LNCAP (cell line): ENCODE measurements at regions not wholly inside any gene's neighbourhood (a gene's known extent, or its start where the extent isn't known, plus 50 kb on each side); places are given as distances from the start of the nearest gene placed in this dataset.

Experiments
- CTCF ChIP-seq: fragments of 450-650 bp; IDR thresholded peaks from 2 replicates; pipeline ENCODE4 v1.5.1; 2017; ENCODE audit warnings: mild to moderate bottlenecking

GRCh38 chr5:26791021-26791420, 247.4 kb downstream of the CDH9 start:
- no peak for TF ChIP-seq CTCF

- TF ChIP-seq CTCF: no peak
Measured at GRCh38 chr5:26763215-26763614, 275.2 kb downstream of the CDH9 start.

- TF ChIP-seq CTCF: no peak
Measured at GRCh38 chr5:26761446-26761845, 276.9 kb downstream of the CDH9 start.

GRCh38 chr5:26761045-26761444, 277.3 kb downstream of the CDH9 start:
- TF ChIP-seq CTCF: no peak

GRCh38 chr5:26757941-26758340, 280.4 kb downstream of the CDH9 start:
- TF ChIP-seq CTCF: no peak

- TF ChIP-seq CTCF: no peak
Measured at GRCh38 chr5:26749829-26750228, 288.6 kb downstream of the CDH9 start.

- no peak for TF ChIP-seq CTCF
Measured at GRCh38 chr5:26740182-26740581, 298.2 kb downstream of the CDH9 start.
